WI38 (cell line): ENCODE measurements at regions not wholly inside any gene's neighbourhood (a gene's known extent, or its start where the extent isn't known, plus 50 kb on each side); places are given as distances from the start of the nearest gene placed in this dataset.

ENCODE experiments used
- H3K4me3 ChIP-seq: 2 replicates; pipeline ENCODE4 v1.5.1; 2011; ENCODE audit warnings: low read depth, mild to moderate bottlenecking, control low read depth, low read length
- CTCF ChIP-seq: IDR thresholded peaks from 2 replicates; pipeline ENCODE4 v1.5.1; 2012; ENCODE audit warnings: low read depth, mild to moderate bottlenecking, control low read depth, low read length

- H3K4me3 ChIP-seq, result no peak overlapping the region
- no peak for TF ChIP-seq CTCF
Observed at GRCh38 chr22:22978637-22979036, 91.0 kb downstream of the IGLL5 start.

- no peak for TF ChIP-seq CTCF
- H3K4me3 ChIP-seq, result no peak overlapping the region
Observed at GRCh38 chr22:22979121-22979724, 91.1 kb upstream of the GNAZ start.

- no peak overlapping the region for H3K4me3 ChIP-seq
- no peak for TF ChIP-seq CTCF
Observed at GRCh38 chr22:22979954-22980353, 90.4 kb upstream of the GNAZ start.

- TF ChIP-seq CTCF, result no peak
- no peak overlapping the region for H3K4me3 ChIP-seq
Observed at GRCh38 chr22:22981670-22982571, 88.4 kb upstream of the GNAZ start.

- TF ChIP-seq CTCF, result no peak
- H3K4me3 ChIP-seq, result no peak overlapping the region
Observed at GRCh38 chr22:22982616-22983015, 87.7 kb upstream of the GNAZ start.

GRCh38 chr22:22983123-22983522, 87.2 kb upstream of the GNAZ start:
- no peak for TF ChIP-seq CTCF
- no peak overlapping the region for H3K4me3 ChIP-seq

GRCh38 chr22:22983816-22984215, 86.5 kb upstream of the GNAZ start:
- no peak for TF ChIP-seq CTCF
- no peak overlapping the region for H3K4me3 ChIP-seq
